Mucosa of descending colon (tissue), 3 donors: ENCODE measurements at regions not wholly inside any gene's neighbourhood (a gene's known extent, or its start where the extent isn't known, plus 50 kb on each side); places are given as distances from the start of the nearest gene placed in this dataset.

Experiments used
- ATAC-seq: fragments of 200-7000 bp; cut with Tn5 transposase; one replicate; pipeline ENCODE4 v1.9.1; 2020; ENCODE audit warnings: mild to moderate bottlenecking, moderate library complexity
- DNase-seq, 3 donors: peaks; one replicate each; pipeline ENCODE4 v3.0.0-alpha.2; 2020
- H3K36me3 ChIP-seq: fragments of 200-600 bp; one replicate; pipeline ENCODE4 v1.8.0; 2021; ENCODE audit warnings: low read depth, mild to moderate bottlenecking
- H3K4me1 ChIP-seq: fragments of 200-600 bp; one replicate; pipeline ENCODE4 v1.8.0; 2021; ENCODE audit warnings: low read depth, mild to moderate bottlenecking
- H3K4me3 ChIP-seq: fragments of 200-600 bp; one replicate; pipeline ENCODE4 v1.8.0; 2021; ENCODE audit warnings: mild to moderate bottlenecking
- H3K9me3 ChIP-seq: fragments of 200-600 bp; one replicate; pipeline ENCODE4 v1.8.0; 2021; ENCODE audit warnings: mild to moderate bottlenecking
- intact Hi-C, 2 donors: fragments of 100-400 bp; cut with DNase I in 1 of 2; cut with micrococcal nuclease in 1 of 2; formaldehyde crosslinking; loops; one replicate each; pipeline versions ENCODE4 v1.11.0 to v1.11.1; 2022; cut with DNase I, micrococcal nuclease
- TF ChIP-seq, protein P1 (sequence below): fragments of 200-600 bp; IDR thresholded peaks from one replicate; pipeline ENCODE4 v1.8.0; 2022; ENCODE audit warnings: antibody characterized with exemption, mild to moderate bottlenecking
- donor health status: DM: no; HTN: no; CAD: no; lungs with moderate emphysema.
- donor health status: DM: no; HTN: no; CAD: no.
- donor health status: DM: no; HTN: yes; CAD: no.

DNA sequence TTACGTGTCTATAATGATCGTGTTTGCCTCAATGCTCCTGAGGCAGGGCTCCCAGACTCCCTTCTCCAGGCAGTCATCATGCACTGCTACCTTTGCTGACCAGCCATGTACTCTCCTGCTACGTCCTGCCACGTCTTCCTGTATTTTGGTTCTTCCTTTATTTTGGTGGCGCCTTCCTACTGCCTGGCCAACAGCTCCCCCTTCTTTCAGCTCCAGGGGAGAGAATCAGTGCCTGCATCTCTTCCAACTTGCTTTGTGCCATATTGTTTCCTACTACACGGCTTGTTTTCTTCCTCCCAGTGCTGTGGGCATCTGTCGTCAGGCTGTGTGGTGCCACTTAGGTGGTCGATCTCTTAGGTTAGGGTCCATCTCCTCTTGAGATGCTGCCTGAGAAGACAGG is 96.2 kb downstream of the FGF9 start:
- TF ChIP-seq, protein P1, sequence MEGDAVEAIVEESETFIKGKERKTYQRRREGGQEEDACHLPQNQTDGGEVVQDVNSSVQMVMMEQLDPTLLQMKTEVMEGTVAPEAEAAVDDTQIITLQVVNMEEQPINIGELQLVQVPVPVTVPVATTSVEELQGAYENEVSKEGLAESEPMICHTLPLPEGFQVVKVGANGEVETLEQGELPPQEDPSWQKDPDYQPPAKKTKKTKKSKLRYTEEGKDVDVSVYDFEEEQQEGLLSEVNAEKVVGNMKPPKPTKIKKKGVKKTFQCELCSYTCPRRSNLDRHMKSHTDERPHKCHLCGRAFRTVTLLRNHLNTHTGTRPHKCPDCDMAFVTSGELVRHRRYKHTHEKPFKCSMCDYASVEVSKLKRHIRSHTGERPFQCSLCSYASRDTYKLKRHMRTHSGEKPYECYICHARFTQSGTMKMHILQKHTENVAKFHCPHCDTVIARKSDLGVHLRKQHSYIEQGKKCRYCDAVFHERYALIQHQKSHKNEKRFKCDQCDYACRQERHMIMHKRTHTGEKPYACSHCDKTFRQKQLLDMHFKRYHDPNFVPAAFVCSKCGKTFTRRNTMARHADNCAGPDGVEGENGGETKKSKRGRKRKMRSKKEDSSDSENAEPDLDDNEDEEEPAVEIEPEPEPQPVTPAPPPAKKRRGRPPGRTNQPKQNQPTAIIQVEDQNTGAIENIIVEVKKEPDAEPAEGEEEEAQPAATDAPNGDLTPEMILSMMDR = no peak
- Histone ChIP-seq H3K4me3 (no peak overlapping the region), H3K36me3 (no peaks in the 10 kb centered on the region), H3K9me3 (no peaks in the 10 kb centered on the region), H3K4me1 (no peaks in the 10 kb centered on the region)
- intact Hi-C loops = no loop called here
- DNase-seq (no peak), ATAC-seq (no peak)

DNA sequence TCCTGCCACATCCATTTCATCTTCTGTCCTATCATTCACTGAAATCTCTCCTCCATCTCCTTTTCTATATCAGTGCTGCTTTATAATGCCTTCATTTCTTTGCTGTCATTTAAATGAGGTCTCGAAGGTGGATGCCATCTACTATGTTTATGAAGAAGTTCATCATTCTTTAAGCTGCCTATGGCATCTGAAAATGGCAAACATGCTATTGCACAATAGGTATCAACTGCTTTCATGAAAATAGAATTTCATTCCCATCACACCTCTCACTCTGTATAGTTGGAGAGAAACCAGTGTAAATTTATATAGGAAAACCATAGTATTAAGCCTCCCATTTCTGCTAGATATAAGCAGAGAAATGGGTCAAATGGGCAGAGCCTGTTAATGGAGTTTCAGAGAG is 100.2 kb downstream of the FGF9 start:
- TF ChIP-seq, protein P1 = no peak
- Histone ChIP-seq H3K4me1 (no peaks in the 10 kb centered on the region), H3K4me3 (no peak overlapping the region), H3K9me3 (no peaks in the 10 kb centered on the region), H3K36me3 (no peaks in the 10 kb centered on the region)
- ATAC-seq (no peak), DNase-seq (no peak)
- intact Hi-C loops = no loop called here

DNA sequence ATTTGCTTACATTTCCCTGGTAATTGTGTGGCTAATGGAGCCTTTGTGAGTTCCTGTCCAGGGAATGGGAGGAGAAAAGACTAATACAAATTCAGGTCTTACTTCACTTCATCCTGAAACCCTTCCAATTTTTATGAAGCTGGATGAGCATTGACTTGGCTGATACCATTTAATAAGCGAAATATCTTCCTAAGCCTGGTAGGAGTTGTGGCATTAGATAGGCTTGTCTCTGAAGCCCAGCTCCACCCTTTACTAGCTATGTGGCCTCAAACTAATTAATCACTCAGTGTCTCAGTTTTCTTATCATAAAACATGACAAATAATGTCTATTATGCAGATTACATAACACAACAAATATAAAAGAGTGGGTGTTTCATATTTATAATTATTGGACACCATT is 106.3 kb downstream of the FGF9 start:
- TF ChIP-seq, protein P1 = no peak
- no peaks in the 10 kb centered on the region for H3K4me1 ChIP-seq
- H3K4me3 ChIP-seq = no peak overlapping the region
- intact Hi-C loops = no loop called here
- DNase-seq (no peak), ATAC-seq (no peak)
- H3K36me3 ChIP-seq = no peaks in the 10 kb centered on the region
- H3K9me3 ChIP-seq = peaks cover 3% of the 10 kb centered on the region

DNA sequence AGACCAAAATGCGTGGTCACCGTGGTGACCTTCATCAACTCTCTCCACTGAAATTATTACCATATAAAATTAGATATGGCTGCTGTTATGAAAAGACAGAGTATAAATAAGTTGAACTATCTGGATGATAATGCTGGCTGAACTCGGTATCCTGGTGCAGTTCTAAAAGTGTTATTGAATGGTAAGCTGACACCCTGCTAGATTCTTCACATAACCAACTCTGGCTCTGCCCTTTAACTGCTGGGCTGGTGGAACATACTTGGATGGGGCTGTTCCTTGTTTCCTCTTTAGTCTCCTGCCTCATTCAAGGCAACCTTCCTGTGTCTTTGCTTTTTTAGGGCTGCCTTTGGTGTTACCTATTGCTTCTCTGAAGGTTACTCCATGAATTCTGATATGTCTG is 106.9 kb downstream of the FGF9 start:
- ATAC-seq = no peak
- intact Hi-C loops = no loop called here
- Histone ChIP-seq H3K4me1 (no peaks in the 10 kb centered on the region), H3K4me3 (no peak overlapping the region), H3K9me3 (peaks cover 3% of the 10 kb centered on the region), H3K36me3 (no peaks in the 10 kb centered on the region)
- no peak for DNase-seq
- TF ChIP-seq, protein P1 = no peak

DNA sequence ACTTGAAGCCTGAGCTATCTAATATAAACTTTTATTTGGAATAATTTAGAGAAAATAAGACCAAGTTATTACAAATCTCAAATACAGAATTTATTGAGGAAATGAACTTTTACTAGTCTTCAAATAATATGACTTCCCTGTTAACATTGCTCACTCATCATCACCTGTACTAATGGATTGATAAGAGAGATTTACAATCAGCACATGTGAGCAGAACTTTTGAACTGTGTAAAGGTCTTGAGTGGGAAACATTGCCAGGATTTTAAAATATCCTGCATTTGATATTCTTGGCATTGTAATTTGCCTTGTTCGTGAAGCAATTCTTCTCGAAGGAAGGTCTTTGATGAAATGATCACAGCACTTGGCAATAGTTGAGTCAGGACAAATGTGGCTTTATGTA is 111.9 kb downstream of the FGF9 start:
- Histone ChIP-seq H3K4me3 (no peak overlapping the region), H3K4me1 (no peaks in the 10 kb centered on the region), H3K36me3 (no peaks in the 10 kb centered on the region), H3K9me3 (peaks cover 3% of the 10 kb centered on the region)
- intact Hi-C loops = no loop called here
- ATAC-seq (no peak), DNase-seq (no peak)
- TF ChIP-seq, protein P1 = no peak

DNA sequence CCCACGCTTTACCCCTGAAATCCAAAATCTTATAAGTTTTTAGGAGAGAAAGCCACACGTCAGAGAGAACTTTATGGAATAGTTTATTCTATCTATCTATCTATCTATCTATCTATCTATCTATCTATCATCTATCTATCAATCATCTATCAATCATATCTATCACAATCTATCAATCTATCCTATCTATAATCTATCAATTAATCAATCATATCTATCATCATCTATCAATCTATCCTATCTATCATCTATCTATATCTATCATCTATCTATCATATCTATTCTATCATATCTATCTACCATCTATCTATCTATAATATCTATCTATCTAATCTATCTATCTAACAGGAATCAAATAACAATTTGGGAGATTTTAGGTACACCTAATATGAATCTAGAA is 115.1 kb downstream of the FGF9 start:
- TF ChIP-seq, protein P1 = no peak
- DNase-seq = no peak
- no peaks in the 10 kb centered on the region for H3K4me1 ChIP-seq
- no peak overlapping the region for H3K4me3 ChIP-seq
- no peaks in the 10 kb centered on the region for H3K9me3 ChIP-seq
- intact Hi-C loops = no loop called here
- H3K36me3 ChIP-seq = no peaks in the 10 kb centered on the region
- no peak for ATAC-seq
